H9 (cell line): ENCODE measurements at regions not wholly inside any gene's neighbourhood (a gene's known extent, or its start where the extent isn't known, plus 50 kb on each side); places are given as distances from the start of the nearest gene placed in this dataset.

Source experiments
- DNase-seq: peaks from one replicate; pipeline ENCODE4 v3.0.0-alpha.2; 2017
- H2AFZ ChIP-seq: one replicate; pipeline ENCODE4 v1.6.1; 2013; ENCODE audit warnings: mild to moderate bottlenecking, low read length, control low read depth, moderate library complexity
- H2AK5ac ChIP-seq: 2 replicates; pipeline ENCODE4 v1.6.1; 2013; ENCODE audit warnings: low read length, control low read depth, mixed read lengths; ENCODE audit not compliant: insufficient read length
- H2BK120ac ChIP-seq: one replicate; pipeline ENCODE4 v1.6.1; 2013; ENCODE audit warnings: low read depth, mild to moderate bottlenecking, low read length, control low read depth, inconsistent platforms; ENCODE audit not compliant: poor library complexity, severe bottlenecking
- H2BK12ac ChIP-seq: 2 replicates; pipeline ENCODE4 v1.6.1; 2013; ENCODE audit warnings: low read length, control low read depth, mixed read lengths, low read depth; ENCODE audit not compliant: insufficient read length
- H2BK15ac ChIP-seq: 2 replicates; pipeline ENCODE4 v1.6.1; 2013; ENCODE audit warnings: low read depth, low read length, control low read depth
- H2BK20ac ChIP-seq: one replicate; pipeline ENCODE4 v1.6.1; 2013; ENCODE audit warnings: low read depth, mild to moderate bottlenecking, low read length, control low read depth, inconsistent platforms; ENCODE audit not compliant: poor library complexity, severe bottlenecking
- H2BK5ac ChIP-seq: 2 replicates; pipeline ENCODE4 v1.6.1; 2013; ENCODE audit warnings: low read length, control low read depth, mixed read lengths; ENCODE audit not compliant: insufficient read length
- H3K14ac ChIP-seq: 2 replicates; pipeline ENCODE4 v1.6.1; 2013; ENCODE audit warnings: low read length, control low read depth; ENCODE audit not compliant: insufficient read depth
- H3K18ac ChIP-seq: 2 replicates; pipeline ENCODE4 v1.6.1; 2013; ENCODE audit warnings: low read depth, mild to moderate bottlenecking, mixed read lengths, low read length, control low read depth; ENCODE audit not compliant: insufficient read length
- H3K23ac ChIP-seq: 2 replicates; pipeline ENCODE4 v1.6.1; 2013; ENCODE audit warnings: low read length, control low read depth, mixed read lengths, low read depth; ENCODE audit not compliant: insufficient read length
- H3K23me2 ChIP-seq: 2 replicates; pipeline ENCODE4 v1.6.1; 2013; ENCODE audit warnings: low read depth, mild to moderate bottlenecking, mixed read lengths, low read length, control low read depth; ENCODE audit not compliant: insufficient read length, poor library complexity, severe bottlenecking
- H3K27ac ChIP-seq: 2 replicates; pipeline ENCODE4 v1.5.1; 2013; ENCODE audit warnings: low read length, control low read depth, mixed read lengths, low read depth; ENCODE audit not compliant: insufficient read length
- H3K27me3 ChIP-seq: 2 replicates; pipeline ENCODE4 v1.6.1; 2013; ENCODE audit warnings: low read length, control low read depth, inconsistent platforms; ENCODE audit not compliant: insufficient read depth
- H3K4ac ChIP-seq: 2 replicates; pipeline ENCODE4 v1.6.1; 2013; ENCODE audit warnings: low read depth, mild to moderate bottlenecking, control low read depth, inconsistent platforms, low read length, moderate library complexity
- H3K4me1 ChIP-seq: 2 replicates; pipeline ENCODE4 v1.6.1; 2013; ENCODE audit warnings: low read length, control low read depth, inconsistent platforms; ENCODE audit not compliant: insufficient read depth
- H3K4me2 ChIP-seq: 2 replicates; pipeline ENCODE4 v1.6.1; 2013; ENCODE audit warnings: low read length, control low read depth, mixed read lengths; ENCODE audit not compliant: insufficient read length, insufficient read depth
- H3K56ac ChIP-seq: 2 replicates; pipeline ENCODE4 v1.6.1; 2013; ENCODE audit warnings: low read depth, mild to moderate bottlenecking, mixed read lengths, low read length, control low read depth; ENCODE audit not compliant: insufficient read length
- H3K79me1 ChIP-seq: 2 replicates; pipeline ENCODE4 v1.6.1; 2013; ENCODE audit warnings: low read depth, mild to moderate bottlenecking, moderate library complexity, low read length, control low read depth, inconsistent platforms; ENCODE audit not compliant: insufficient read depth, poor library complexity, severe bottlenecking
- H3K79me2 ChIP-seq: 2 replicates; pipeline ENCODE4 v1.6.1; 2013; ENCODE audit warnings: low read length, control low read depth, inconsistent platforms; ENCODE audit not compliant: insufficient read depth
- H3K9ac ChIP-seq: 2 replicates; pipeline ENCODE4 v1.6.1; 2013; ENCODE audit warnings: low read length, control low read depth, mixed read lengths; ENCODE audit not compliant: insufficient read length; ENCODE audit errors: extremely low read depth
- H3K9me3 ChIP-seq: one replicate; pipeline ENCODE4 v1.6.1; 2013; ENCODE audit warnings: low read depth, low read length, inconsistent platforms; ENCODE audit not compliant: control insufficient read depth
- H3T11ph ChIP-seq: one replicate; pipeline ENCODE4 v1.6.1; 2013; ENCODE audit warnings: mild to moderate bottlenecking, low read length, control low read depth, inconsistent platforms
- H4K20me1 ChIP-seq: one replicate; pipeline ENCODE4 v1.6.1; 2013; ENCODE audit not compliant: control insufficient read depth, insufficient read length, insufficient read depth
- H4K5ac ChIP-seq: 2 replicates; pipeline ENCODE4 v1.6.1; 2013; ENCODE audit warnings: low read depth, mild to moderate bottlenecking, mixed read lengths, low read length, control low read depth; ENCODE audit not compliant: insufficient read length
- H4K8ac ChIP-seq: replicated peaks from 2 replicates; pipeline ENCODE4 v1.6.1; 2013; ENCODE audit warnings: low read length, control low read depth, mixed read lengths, low read depth; ENCODE audit not compliant: insufficient read length
- H4K91ac ChIP-seq: 2 replicates; pipeline ENCODE4 v1.6.1; 2013; ENCODE audit warnings: low read depth, mild to moderate bottlenecking, moderate library complexity, mixed read lengths, low read length, control low read depth; ENCODE audit not compliant: insufficient read length
- H3K27ac Mint-ChIP-seq, 3 experiments: 2 replicates in 2 of 3; 3 replicates in 1 of 3; pipeline ENCODE4 v1.8.0; 2020 to 2021; ENCODE audit warnings: mixed read lengths in 3 of 3, mild to moderate bottlenecking in 1 of 3, moderate library complexity in 1 of 3
- H3K27me3 Mint-ChIP-seq: 2 replicates; pipeline ENCODE4 v1.8.0; 2021; ENCODE audit warnings: low read depth, mild to moderate bottlenecking, moderate library complexity, mixed read lengths
- H3K36me3 Mint-ChIP-seq, 3 experiments: 2 replicates in 2 of 3; 3 replicates in 1 of 3; pipeline ENCODE4 v1.8.0; 2020 to 2021; ENCODE audit warnings: low read depth in 3 of 3, mixed read lengths in 3 of 3; ENCODE audit not compliant: insufficient read depth in 1 of 3
- H3K4me1 Mint-ChIP-seq, 2 experiments: 2 replicates each; pipeline ENCODE4 v1.8.0; 2020; ENCODE audit warnings: mixed read lengths in 2 of 2
- H3K4me3 Mint-ChIP-seq, 2 experiments: 2 replicates in 1 of 2; 3 replicates in 1 of 2; pipeline ENCODE4 v1.8.0; 2020 to 2021; ENCODE audit warnings: mild to moderate bottlenecking in 2 of 2, mixed read lengths in 2 of 2, moderate library complexity in 1 of 2
- H3K9me3 Mint-ChIP-seq, 2 experiments: 2 replicates in 1 of 2; 3 replicates in 1 of 2; pipeline ENCODE4 v1.8.0; 2020; ENCODE audit warnings: mild to moderate bottlenecking in 2 of 2, mixed read lengths in 2 of 2, moderate library complexity in 1 of 2
- WGBS: extraction: QIAGEN DNeasy Blood & Tissue Kit; methylation state at CpG from one replicate; pipeline ENCODE4 v1.1.7; 2013; ENCODE audit warnings: missing lambda C conversion rate, low lambda C conversion rate, mixed read lengths; ENCODE audit not compliant: insufficient read length; ENCODE audit errors: extremely low coverage; 5-methylcytosine and 5-hydroxymethylcytosine counted together
- TF ChIP-seq, protein P1 (sequence below): fragments of 200-600 bp; sonication (generic); conservative IDR thresholded peaks from 3 replicates; pipeline ENCODE4 v1.8.0; 2021; ENCODE audit warnings: antibody characterized with exemption, mild to moderate bottlenecking

DNA sequence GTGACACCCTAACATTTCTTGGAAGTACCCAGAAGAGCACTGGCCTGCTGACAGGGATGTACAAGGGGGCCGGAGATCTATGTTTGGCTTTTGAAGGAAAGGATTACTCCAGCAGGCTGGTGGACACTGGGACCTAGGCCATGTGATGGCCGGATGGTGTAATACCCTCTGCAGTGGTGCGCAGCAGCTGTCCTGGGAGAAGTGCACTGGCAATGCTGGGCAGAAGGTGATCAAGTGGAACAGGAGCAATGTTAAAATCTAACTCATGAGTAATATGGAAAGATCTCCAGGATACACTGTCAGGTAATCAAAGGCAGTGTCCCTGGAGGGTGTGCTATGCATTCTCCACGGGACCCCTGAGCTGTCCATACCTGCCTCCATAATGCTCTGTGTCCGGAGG lies 71.2 kb upstream of the POMGNT2 start:
- H3K23ac ChIP-seq: no peak overlapping the region
- no peaks in the 10 kb centered on the region for H3K9me3 ChIP-seq
- H2BK20ac ChIP-seq: no peak overlapping the region
- H3K14ac ChIP-seq: no peak overlapping the region
- DNase-seq: no peak
- no peaks in the 10 kb centered on the region for H3K79me2 ChIP-seq
- no peaks in the 10 kb centered on the region for H3K23me2 ChIP-seq
- H3K27ac Mint-ChIP-seq: no peak overlapping the region
- H2BK12ac ChIP-seq: no peak overlapping the region
- no peaks in the 10 kb centered on the region for H3K27me3 ChIP-seq
- H4K5ac ChIP-seq: no peak overlapping the region
- H2AK5ac ChIP-seq: no peak overlapping the region
- no peak overlapping the region for H3K56ac ChIP-seq
- H3K4me2 ChIP-seq: no peak overlapping the region
- H4K8ac ChIP-seq: no peak overlapping the region
- H3K9me3 Mint-ChIP-seq: peaks cover 11 to 12% of the 10 kb centered on the region in 2 experiments
- H2BK120ac ChIP-seq: no peak overlapping the region
- no CpG with 5 or more reads among the region's 5 CpGs for WGBS
- no peak overlapping the region for H3T11ph ChIP-seq
- no peaks in the 10 kb centered on the region for H3K79me1 ChIP-seq
- H3K18ac ChIP-seq: no peak overlapping the region
- H3K4me3 Mint-ChIP-seq: no peak overlapping the region; a peak in 1 of 5 replicates
- no peaks in the 10 kb centered on the region for H4K20me1 ChIP-seq
- TF ChIP-seq, protein P1, sequence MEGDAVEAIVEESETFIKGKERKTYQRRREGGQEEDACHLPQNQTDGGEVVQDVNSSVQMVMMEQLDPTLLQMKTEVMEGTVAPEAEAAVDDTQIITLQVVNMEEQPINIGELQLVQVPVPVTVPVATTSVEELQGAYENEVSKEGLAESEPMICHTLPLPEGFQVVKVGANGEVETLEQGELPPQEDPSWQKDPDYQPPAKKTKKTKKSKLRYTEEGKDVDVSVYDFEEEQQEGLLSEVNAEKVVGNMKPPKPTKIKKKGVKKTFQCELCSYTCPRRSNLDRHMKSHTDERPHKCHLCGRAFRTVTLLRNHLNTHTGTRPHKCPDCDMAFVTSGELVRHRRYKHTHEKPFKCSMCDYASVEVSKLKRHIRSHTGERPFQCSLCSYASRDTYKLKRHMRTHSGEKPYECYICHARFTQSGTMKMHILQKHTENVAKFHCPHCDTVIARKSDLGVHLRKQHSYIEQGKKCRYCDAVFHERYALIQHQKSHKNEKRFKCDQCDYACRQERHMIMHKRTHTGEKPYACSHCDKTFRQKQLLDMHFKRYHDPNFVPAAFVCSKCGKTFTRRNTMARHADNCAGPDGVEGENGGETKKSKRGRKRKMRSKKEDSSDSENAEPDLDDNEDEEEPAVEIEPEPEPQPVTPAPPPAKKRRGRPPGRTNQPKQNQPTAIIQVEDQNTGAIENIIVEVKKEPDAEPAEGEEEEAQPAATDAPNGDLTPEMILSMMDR: no peak
- no peak overlapping the region for H3K9ac ChIP-seq
- H2BK5ac ChIP-seq: no peak overlapping the region
- no peak overlapping the region for H4K91ac ChIP-seq
- H3K4ac ChIP-seq: no peak overlapping the region
- H2AFZ ChIP-seq: no peak overlapping the region
- peaks cover 1 to 11% (median 6%) of the 10 kb centered on the region in 3 experiments; a peak in 4 of 7 replicates for H3K36me3 Mint-ChIP-seq
- peaks cover 2% of the 10 kb centered on the region; the same call in 1 of the 2 replicates for H3K27me3 Mint-ChIP-seq
- H2BK15ac ChIP-seq: no peak overlapping the region
- H3K4me1 ChIP-seq: peaks cover 2% of the 10 kb centered on the region; the same call in 1 of the 2 replicates
- no peak overlapping the region for H3K27ac ChIP-seq
- H3K4me1 Mint-ChIP-seq: peaks cover 7 to 14% of the 10 kb centered on the region in 2 experiments
